Activated CD4-positive, CD25-positive, alpha-beta regulatory T cell treated with anti-CD3 and anti-CD28 coated beads, Interleukin-2, amount 50 U/mL, for 24 hours (primary cell): ENCODE measurements at regions not wholly inside any gene's neighbourhood (a gene's known extent, or its start where the extent isn't known, plus 50 kb on each side); places are given as distances from the start of the nearest gene placed in this dataset.

Experiments used
- ATAC-seq, 2 donors: fragments of 150-1000 bp; cut with Tn5 transposase; one replicate each; pipeline ENCODE4 v1.10.0; 2021; ENCODE audit warnings: mild to moderate bottlenecking in 1 of 2, moderate library complexity in 1 of 2

GRCh38 chr2:6425032-6425431 is 440.7 kb downstream of the CMPK2 start:
- no peak for ATAC-seq

DNA sequence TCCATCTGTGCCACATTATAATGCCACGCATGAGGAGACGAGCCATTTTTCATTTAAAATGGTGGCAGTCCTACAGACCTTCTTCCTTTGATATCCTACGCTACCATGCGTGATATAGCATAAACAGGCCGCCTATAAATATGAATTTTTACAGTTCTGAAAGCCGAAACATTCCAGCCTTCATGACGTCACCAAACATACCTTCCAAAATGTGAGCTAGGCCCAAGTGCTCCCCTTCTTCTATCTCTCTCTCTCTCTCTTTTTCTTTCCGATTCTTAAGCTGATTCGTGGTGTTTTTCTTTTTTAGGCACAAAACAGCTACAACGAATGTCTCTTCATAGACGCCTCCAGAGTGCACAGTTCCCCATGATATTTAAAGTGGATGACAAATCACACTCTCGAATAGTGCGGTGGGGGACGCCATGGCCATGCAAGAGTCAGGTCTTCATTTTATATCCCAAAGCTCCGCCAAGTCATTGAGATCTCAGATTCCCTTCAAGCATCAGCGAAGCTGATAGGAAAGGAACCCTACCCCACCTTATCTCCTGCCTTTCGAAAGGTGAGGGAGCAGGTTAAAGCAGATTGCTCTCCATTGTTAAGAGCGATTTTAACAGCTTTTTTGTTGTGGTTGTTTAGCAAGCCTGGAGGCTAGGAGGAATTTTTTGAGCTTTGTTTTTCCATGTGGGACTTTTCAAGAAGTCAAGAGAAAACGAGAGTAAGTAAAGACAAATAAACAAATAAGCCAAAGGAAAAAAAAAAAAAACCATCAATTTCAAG is 436.3 kb downstream of the CMPK2 start:
- ATAC-seq: no peak

- ATAC-seq: no peak
Observed at GRCh38 chr2:6434438-6434837, 431.3 kb downstream of the CMPK2 start.

GRCh38 chr2:6441800-6442199 is 423.9 kb downstream of the CMPK2 start:
- ATAC-seq: no peak

DNA sequence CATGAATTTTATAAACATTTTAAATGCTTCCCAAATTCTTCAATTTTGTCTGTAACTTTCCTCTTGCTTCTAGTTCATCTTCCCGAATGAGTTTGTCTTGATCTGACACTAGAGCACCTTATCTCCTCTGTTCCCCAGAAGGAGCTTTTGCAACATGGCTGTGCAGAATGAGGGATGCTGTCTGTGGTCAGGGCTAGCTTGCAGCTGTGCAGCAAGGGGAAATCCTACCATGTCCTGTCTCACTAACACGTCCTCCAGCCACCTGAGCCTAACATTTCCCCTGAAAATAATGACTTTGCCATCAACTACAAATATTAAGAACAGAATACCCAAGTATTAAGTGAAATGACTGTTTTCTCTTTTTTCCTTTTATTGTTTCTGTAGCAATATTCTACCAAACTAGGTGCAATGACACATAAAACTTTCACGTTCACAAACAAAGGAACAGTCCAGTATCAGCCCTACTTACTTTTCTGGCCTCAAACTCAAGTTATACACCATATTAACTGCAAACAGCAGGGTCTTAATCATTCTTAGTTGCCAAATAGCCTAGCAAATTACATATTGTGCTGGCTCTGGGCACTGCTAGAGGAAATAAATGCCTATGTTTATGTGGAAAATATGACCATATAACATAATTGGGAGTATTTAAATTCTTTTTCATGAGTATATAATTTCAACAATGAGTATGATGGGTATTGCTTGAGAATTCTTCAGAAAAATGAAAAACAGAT is 423.3 kb downstream of the CMPK2 start:
- no peak for ATAC-seq

DNA sequence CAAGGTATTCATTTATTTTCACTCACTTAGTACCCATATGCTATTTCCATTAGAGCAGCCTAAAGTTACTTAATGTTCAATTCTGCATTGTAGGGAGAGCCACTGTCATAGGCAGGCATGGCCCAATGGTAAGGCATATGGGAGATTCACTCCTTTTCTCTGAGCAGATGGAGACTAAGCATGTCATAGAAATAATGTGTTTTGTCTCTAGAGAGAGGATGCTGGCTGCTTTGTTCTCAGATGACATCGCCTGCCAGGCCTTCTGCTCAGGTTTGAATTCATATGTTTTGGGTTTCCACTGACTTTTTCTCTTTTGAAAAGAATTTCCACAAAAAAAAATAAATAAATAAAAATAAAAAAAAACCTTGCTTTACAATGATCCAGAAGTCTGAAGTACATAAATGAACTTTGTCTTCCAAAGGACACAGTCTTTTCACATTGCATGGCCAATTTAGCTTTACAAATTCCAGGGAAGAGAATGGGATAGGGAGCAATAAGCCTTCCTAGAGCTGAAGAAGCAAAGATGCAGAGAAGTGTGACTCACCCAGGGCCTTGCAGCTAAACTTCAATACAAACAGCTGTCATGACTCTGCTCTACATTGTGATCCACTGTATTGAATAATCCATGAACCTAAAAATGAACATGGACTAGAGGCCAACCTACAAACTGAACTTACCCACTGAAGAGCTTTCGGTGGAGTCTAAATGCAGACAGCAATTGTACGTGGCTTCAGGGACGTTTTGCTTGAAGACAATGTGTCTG is 422.5 kb downstream of the CMPK2 start:
- ATAC-seq: no peak

DNA sequence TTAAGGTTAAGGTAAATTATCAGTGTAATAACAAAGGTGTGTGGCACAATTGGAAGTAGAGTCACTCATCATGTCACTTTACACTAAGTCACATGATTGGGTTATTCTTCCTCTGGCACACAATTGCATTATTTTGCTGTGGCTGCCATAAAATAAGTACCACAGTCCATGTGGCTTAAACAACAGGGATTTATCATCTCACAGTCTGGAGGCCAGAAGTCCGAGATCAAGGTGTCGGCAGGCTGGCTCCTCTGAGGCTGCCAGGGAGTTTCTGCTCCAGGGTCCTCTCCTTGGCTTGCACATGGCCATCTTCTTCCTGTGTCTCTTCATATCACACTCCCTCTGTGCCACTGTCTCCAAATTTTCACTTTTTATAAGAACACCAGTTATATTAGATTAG is 421.2 kb downstream of the CMPK2 start:
- ATAC-seq: no peak

- ATAC-seq: no peak
Observed at GRCh38 chr2:6445156-6445555, 420.6 kb downstream of the CMPK2 start.

DNA sequence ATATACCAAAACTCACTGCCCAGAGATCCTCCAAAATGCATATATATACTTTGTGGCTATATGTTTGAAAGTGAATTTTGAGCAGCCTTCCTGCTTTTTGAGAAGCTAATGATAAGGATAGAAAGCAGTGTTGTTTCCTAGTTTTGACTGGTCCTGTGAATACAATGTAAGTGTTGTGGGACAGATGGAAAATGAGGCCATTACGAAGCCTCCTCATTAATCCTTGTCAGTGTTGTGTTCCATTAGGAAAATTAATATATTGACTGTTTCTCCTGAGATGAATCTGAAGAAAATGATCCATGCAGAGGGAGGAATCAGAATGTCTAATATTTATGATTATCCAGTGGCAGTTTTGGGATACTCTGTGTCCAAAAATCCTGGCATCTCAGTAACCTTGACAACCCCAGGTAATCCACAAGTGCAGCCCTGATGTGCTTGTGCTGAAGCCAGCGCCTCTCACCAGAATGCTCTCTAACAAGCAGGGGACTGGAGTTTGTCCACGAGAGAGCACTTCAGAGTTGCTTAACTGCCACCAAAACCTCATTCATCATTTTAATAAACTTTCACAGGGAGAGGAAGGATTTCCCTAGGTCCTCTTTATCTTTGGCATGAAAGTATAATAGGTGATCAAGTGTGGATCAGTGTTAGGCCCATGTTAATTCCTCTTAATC is 418.6 kb downstream of the CMPK2 start:
- no peak for ATAC-seq

DNA sequence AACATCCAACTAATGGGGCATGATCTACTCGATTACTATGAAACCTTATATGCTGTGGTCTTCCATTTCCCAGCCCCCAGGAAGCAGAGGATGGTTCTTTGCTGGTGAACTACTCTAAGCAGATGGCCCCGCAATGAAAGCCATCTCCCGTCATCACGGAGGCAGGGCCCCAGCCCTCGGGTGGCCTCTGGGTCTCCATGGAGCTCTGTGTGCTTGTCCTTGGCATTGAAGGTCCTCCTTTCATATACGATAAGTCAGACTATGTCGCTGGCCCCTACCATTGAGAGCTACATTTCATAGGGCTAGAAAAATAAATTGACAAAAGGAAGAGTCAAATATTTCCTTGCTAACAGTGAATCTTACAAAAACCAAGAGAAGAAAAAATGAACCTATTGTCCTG is 416.8 kb downstream of the CMPK2 start:
- ATAC-seq: no peak

DNA sequence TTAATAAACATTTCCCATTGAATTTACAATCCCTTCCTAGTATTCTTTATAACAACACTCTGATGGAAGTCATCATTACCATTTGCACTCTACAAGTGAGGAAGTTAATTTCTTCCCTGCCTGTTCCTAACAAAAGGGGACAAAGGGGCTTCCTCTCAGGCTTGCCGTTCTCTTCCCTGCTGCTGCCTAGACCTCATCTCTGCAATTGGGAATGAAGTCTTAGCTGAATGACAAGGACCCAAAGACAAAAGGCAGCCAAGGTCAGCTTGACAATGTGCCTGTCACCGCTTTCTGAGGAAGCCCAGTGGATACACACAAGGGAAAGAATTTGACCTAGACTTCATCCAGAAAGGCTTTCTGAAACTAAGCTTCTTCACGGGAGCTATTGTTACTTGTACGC is 416.4 kb downstream of the CMPK2 start:
- ATAC-seq: no peak

DNA sequence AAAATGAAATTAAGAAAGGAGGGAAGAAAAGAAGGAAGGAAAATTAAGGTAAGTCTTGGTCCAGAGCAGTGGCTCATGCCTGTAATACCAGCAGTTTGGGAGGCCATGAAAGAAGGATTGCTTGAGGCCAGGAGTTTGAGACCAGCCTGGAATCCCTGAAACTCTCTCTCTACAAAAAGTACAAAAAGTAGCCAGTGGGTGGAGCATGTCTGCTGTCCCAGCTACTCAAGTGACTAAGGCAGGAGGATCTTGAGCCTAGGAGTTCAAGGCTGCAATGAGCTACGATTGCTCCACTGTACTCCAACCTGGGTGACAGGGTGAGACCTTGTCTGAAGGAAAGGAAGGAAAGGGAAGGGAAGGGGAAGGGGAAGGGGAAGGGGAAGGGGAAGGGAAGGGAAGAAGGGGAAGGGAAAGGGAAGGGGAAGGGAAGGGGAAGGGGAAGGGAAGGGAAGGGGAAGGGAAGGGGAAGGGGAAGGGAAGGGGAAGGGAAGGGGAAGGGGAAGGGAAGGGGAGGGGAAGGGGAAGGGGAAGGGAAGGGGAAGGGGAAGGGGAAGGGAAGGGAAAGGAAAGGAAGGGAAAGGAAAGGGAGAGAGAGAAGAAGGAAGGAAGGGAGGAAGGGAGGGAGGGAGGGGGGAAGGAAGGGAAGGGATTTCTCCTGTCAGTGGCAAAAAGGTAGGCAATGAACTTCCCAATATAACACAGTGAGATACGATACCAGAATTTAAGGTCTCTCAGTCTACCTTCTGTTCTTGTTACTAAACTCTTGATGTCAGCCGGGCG is 412.8 kb downstream of the CMPK2 start:
- no peak for ATAC-seq

GRCh38 chr2:6454286-6454990 is 411.3 kb downstream of the CMPK2 start:
- no peak for ATAC-seq

DNA sequence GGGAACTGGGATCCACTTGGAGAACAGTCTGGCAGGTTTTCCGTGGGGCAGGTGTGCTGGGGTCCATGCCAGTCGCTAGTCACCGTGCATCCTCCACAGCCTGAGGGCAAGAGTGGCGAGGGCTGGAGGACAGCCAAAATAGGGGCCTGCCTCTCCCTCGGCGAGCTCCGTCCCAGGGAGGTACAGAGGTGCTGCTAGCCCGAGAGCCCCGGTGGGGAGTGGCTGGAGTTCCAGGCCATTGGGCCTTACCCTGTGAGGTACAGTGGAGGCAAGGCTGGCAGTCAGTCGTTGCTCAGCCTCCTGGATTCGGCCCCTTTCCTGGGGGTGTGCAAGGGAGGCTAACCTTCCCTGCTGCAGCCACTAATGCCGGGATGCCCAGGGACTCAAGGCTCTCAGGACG is 406.6 kb downstream of the CMPK2 start:
- ATAC-seq: no peak

DNA sequence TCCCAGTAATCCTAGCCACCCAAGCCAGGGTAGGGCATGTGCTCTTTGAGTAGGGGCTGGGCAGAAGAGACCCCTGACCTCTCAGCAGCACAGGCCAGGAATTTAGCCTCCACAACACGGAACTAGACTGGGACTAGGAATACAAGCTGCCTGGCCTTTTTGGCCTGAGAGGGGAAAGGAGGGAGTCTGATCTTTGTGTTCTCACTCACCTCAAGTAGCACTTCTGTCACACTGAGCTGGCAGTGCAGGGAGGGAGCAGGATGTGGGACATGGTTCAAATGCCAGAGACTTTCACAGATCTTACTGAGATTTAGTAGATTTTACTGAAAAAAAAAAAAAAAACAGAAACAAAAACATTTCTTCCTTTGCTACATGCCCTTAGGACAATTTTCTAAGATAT is 395.2 kb downstream of the CMPK2 start:
- ATAC-seq: no peak

- no peak for ATAC-seq
Observed at GRCh38 chr2:6471419-6471818, 394.3 kb downstream of the CMPK2 start.

DNA sequence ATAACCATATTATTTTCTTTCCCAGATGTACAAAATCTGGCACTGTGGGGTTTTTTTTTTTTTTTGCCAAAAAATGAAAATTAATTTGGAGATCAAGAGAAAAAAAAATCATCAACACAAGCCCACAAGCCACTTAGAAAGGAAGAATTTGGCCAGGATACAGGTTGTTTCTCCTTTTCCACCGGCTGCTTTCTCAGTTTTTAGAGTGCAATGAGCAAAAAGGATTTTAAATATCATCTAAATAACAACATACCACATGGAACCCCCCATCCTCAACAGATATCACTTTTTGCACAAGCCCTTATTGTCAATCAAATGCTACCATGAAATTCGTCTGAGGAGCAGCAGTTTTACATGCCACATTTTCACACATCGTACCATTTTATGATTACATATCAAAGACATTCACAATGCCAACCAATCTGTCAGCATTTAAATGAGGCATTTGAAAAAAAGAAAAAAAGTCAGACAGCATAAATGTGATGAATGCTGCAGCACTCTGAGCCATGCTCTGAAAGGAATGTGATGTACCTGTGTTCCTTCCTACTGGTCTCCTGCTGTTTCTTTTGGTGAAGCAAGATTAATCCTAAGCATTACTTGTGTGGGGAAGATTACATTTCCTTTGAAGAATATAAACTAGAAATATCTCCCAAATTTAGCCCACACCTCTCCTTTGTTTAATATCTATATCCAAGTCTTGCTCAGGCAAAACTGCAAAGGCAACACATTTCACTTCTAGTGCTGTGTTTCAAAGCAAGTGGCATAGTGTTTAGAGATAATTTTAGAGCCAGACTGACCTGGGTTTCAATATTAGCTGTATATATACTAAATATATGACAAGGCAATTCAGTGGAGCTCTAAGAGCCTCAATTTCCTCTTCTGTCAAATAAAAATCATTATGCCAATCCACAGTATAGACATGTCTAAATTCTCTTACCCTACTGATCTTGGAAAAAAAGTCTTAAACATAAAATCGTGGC is 391.3 kb downstream of the CMPK2 start:
- ATAC-seq: no peak

GRCh38 chr2:6475155-6475940 is 390.4 kb downstream of the CMPK2 start:
- ATAC-seq: no peak

DNA sequence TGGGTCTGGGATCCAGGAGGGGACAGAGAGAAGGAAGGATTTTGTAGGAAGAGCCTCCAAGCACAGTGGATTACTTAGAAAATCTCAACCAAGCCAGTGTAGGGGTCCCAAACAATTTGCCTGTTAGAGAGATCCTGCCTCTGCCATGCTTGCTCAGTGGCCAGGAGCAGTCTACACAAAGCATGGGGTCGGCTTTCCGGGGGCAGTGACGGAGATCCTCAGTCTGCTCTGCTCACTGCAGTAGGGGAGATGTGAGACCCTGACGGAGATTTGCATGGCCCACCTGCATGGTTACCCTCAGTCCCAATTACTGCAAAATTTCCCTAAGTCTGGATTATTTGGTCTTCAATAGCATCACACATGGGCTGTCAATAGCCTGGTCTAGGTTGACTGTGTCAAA is 385.2 kb downstream of the CMPK2 start:
- ATAC-seq: peak in 1 of 2 donors; percentile 18

DNA sequence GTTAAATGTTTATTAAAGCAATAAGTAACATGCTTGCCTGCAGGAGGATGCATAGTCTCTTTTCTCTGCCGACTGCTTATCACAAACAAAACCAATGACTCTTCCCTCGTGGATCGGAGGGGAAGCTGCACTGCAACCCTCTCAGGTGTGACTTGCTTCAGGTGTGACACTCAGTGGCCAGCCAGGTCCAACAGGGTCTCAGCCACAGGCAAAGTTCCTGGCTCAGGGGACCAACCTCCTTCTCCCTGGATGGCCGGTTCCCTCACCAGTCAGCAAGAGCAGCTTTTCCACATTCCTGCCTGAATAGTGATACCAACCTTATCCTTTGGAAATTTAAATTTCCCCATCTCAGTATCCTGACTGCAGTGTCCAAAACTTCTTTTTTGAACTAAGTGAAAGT is 383.5 kb downstream of the CMPK2 start:
- no peak for ATAC-seq
